ENCODE measurements at regions not wholly inside any gene's neighbourhood (a gene's known extent, or its start where the extent isn't known, plus 50 kb on each side); places are given as distances from the start of the nearest gene placed in this dataset.

DNA sequence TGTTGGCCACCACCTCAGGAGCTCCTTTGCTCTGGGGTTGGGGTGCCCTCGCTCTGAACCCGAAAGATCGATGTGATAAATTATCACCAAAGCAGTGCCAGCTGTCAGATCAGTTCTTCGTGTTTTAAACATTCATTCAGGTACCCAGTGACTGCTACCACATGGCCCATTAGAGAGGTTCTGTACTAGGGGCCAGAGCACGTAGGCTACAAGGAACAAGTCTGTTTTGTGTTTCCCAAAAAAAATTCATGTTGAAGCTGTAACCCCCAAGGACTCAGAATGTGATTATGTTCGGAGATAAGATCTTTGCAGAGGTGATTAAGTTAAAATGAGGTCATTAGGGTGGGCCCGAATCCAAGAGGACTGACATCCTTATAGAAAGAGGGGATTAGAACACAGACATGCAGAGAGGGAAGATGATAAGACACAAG, 526.9 kb downstream of the NPHP4 start:
- H3K27ac Mint-ChIP-seq, result no peak overlapping the region
- no peaks in the 10 kb centered on the region for H3K4me1 Mint-ChIP-seq (ENCODE audit: low read depth)
- peaks cover 68% of the 10 kb centered on the region for H3K9me3 Mint-ChIP-seq
- H3K27me3 Mint-ChIP-seq (ENCODE audit: insufficient read depth), result no peaks in the 10 kb centered on the region
- H3K36me3 Mint-ChIP-seq (ENCODE audit: low read depth), result peaks cover 11% of the 10 kb centered on the region
- H3K4me3 Mint-ChIP-seq, result no peak overlapping the region
- TF ChIP-seq CTCF (IDR thresholded peaks at IDR 0.05), result no peak
- DNase-seq, result no peak

DNA sequence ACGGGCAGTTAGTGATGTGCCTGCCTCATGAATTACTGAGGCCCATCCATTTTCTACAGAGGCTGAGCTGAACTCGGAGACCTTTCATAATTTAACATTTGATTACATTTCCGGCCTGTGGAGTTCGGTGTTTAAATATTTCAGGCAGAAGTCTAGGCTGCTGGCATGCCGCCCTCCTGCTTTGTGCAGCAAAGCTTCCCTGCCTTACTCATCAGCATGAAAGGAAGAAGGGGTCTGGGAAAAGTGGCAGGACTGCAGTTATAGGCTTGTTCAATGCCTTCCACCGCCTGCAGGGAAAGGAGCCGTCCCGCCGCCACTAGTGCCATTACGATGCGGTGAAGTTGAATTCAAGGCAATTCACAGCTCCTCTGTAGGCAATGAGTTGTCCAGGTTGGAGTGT, 527.9 kb downstream of the NPHP4 start:
- no peak for DNase-seq
- no peak for TF ChIP-seq CTCF (IDR thresholded peaks at IDR 0.05)
- Mint-ChIP-seq H3K4me1 (ENCODE audit: low read depth) (no peaks in the 10 kb centered on the region), H3K36me3 (ENCODE audit: low read depth) (peaks cover 11% of the 10 kb centered on the region), H3K4me3 (no peak overlapping the region), H3K9me3 (peaks cover 69% of the 10 kb centered on the region), H3K27me3 (ENCODE audit: insufficient read depth) (no peaks in the 10 kb centered on the region), H3K27ac (no peak overlapping the region)

GRCh38 chr1:5460974-5461373, 531.3 kb downstream of the NPHP4 start:
- H3K9me3 Mint-ChIP-seq, result peaks cover 68% of the 10 kb centered on the region
- no peak for DNase-seq
- no peak overlapping the region for H3K27ac Mint-ChIP-seq
- H3K4me1 Mint-ChIP-seq (ENCODE audit: low read depth), result no peaks in the 10 kb centered on the region
- H3K27me3 Mint-ChIP-seq (ENCODE audit: insufficient read depth), result peaks cover 2% of the 10 kb centered on the region; the same call in 1 of the 2 replicates
- TF ChIP-seq CTCF (IDR thresholded peaks at IDR 0.05), result no peak
- no peak overlapping the region for H3K4me3 Mint-ChIP-seq
- H3K36me3 Mint-ChIP-seq (ENCODE audit: low read depth), result peaks cover 20% of the 10 kb centered on the region

DNA sequence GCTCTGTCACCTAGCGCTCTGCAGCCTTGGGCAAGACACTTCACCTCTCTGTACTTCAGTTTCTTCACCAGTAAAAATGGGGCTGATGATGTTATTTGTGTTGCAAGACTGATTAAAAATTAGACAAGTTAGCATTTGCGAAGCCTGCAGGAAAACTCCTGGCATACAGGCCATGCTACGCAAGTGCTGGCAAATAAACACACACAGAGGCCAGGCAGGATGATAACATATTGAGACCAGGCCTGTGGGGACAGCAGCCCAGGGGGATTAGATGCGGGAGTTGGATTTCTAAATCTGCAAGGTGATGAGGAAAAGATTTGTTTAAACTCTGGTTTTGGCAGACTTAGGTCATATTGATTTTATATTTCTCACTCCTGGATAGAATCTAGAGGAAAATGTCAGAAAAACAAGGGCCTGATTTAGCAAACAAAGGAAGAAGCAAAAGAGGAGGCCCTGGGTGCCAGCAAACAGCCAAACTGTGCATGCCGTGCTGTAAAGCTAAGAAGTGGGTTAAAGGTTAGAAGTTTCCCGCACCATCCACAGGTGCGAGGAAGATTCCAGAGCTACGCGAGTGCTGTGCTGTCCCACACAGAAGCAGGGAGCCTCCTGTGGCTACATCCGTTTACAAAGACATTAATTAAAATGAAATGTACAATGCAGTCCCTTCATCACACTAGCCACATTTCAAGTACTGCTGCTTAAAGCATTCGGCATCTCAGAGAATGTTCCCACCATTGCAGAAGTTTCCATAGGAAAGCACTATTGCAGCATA, 532.2 kb downstream of the NPHP4 start:
- H3K4me3 Mint-ChIP-seq, result no peak overlapping the region
- TF ChIP-seq CTCF (IDR thresholded peaks at IDR 0.05), result no peak
- no peak for DNase-seq
- H3K4me1 Mint-ChIP-seq (ENCODE audit: low read depth), result no peaks in the 10 kb centered on the region
- H3K27me3 Mint-ChIP-seq (ENCODE audit: insufficient read depth), result peaks cover 2% of the 10 kb centered on the region; the same call in 1 of the 2 replicates
- peaks cover 60% of the 10 kb centered on the region for H3K9me3 Mint-ChIP-seq
- no peak overlapping the region for H3K27ac Mint-ChIP-seq
- peaks cover 10% of the 10 kb centered on the region; the same call in 1 of the 2 replicates for H3K36me3 Mint-ChIP-seq (ENCODE audit: low read depth)

GRCh38 chr1:5458248-5458647, 534.0 kb downstream of the NPHP4 start:
- H3K27ac Mint-ChIP-seq, result no peak overlapping the region
- no peak for TF ChIP-seq CTCF (IDR thresholded peaks at IDR 0.05)
- no peaks in the 10 kb centered on the region for H3K4me1 Mint-ChIP-seq (ENCODE audit: low read depth)
- H3K36me3 Mint-ChIP-seq (ENCODE audit: low read depth), result peaks cover 9% of the 10 kb centered on the region; the same call in 1 of the 2 replicates
- no peak overlapping the region for H3K4me3 Mint-ChIP-seq
- H3K27me3 Mint-ChIP-seq (ENCODE audit: insufficient read depth), result peaks cover 2% of the 10 kb centered on the region; the same call in 1 of the 2 replicates
- H3K9me3 Mint-ChIP-seq, result peaks cover 72% of the 10 kb centered on the region
- no peak for DNase-seq
